Activated CD8-positive, alpha-beta memory T cell treated with anti-CD3 and anti-CD28 coated beads, Interleukin-2, amount 10 ng/mL, durations not matched to agents 7 days and 5 days (primary cell): ENCODE measurements at regions not wholly inside any gene's neighbourhood (a gene's known extent, or its start where the extent isn't known, plus 50 kb on each side); places are given as distances from the start of the nearest gene placed in this dataset.

Experiments used
- ATAC-seq: fragments of 150-1000 bp; cut with Tn5 transposase; one replicate; pipeline ENCODE4 v1.10.0; 2021; ENCODE audit warnings: moderate library complexity
- CTCF ChIA-PET: fragments of 350-600 bp; sonication (Branson Sonifier 250); formaldehyde crosslinking; loops from one replicate; lab custom pipeline; 2021; ENCODE audit warnings: antibody characterized with exemption; lab: Charles Lee
- DNase-seq: peaks from one replicate; pipeline ENCODE4 v3.0.0-alpha.2; 2020
- H3K27ac Mint-ChIP-seq: one replicate; pipeline ENCODE4 v1.8.0; 2021; ENCODE audit warnings: mild to moderate bottlenecking, mixed read lengths
- H3K27me3 Mint-ChIP-seq: one replicate; pipeline ENCODE4 v1.8.0; 2021; ENCODE audit warnings: mixed read lengths
- H3K36me3 Mint-ChIP-seq: one replicate; pipeline ENCODE4 v1.8.0; 2021; ENCODE audit warnings: mild to moderate bottlenecking, mixed read lengths
- H3K4me1 Mint-ChIP-seq: one replicate; pipeline ENCODE4 v1.8.0; 2021; ENCODE audit warnings: mixed read lengths
- H3K4me3 Mint-ChIP-seq: one replicate; pipeline ENCODE4 v1.8.0; 2021; ENCODE audit warnings: mild to moderate bottlenecking, moderate library complexity, mixed read lengths
- H3K9me3 Mint-ChIP-seq: one replicate; pipeline ENCODE4 v1.8.0; 2022; ENCODE audit warnings: low read depth, mixed read lengths

GRCh38 chr19:31126236-31126635 is 223.0 kb downstream of the TSHZ3 start:
- Mint-ChIP-seq H3K27ac (no peak overlapping the region), H3K27me3 (no peaks in the 10 kb centered on the region), H3K36me3 (no peaks in the 10 kb centered on the region), H3K9me3 (no peaks in the 10 kb centered on the region), H3K4me1 (no peaks in the 10 kb centered on the region), H3K4me3 (no peak overlapping the region)
- no peak for ATAC-seq
- CTCF ChIA-PET: no interaction called here
- no peak for DNase-seq

GRCh38 chr19:31125071-31125470 is 224.2 kb downstream of the TSHZ3 start:
- H3K4me3 Mint-ChIP-seq: no peak overlapping the region
- H3K9me3 Mint-ChIP-seq: no peaks in the 10 kb centered on the region
- H3K27ac Mint-ChIP-seq: no peak overlapping the region
- DNase-seq (no peak), ATAC-seq (no peak)
- H3K36me3 Mint-ChIP-seq: no peaks in the 10 kb centered on the region
- CTCF ChIA-PET: no interaction called here
- no peaks in the 10 kb centered on the region for H3K4me1 Mint-ChIP-seq
- H3K27me3 Mint-ChIP-seq: no peaks in the 10 kb centered on the region

GRCh38 chr19:31121501-31121900 is 227.7 kb downstream of the TSHZ3 start:
- H3K27me3 Mint-ChIP-seq: no peaks in the 10 kb centered on the region
- no peak for ATAC-seq
- DNase-seq: no peak
- H3K4me3 Mint-ChIP-seq: no peak overlapping the region
- CTCF ChIA-PET: no interaction called here
- H3K9me3 Mint-ChIP-seq: no peaks in the 10 kb centered on the region
- H3K27ac Mint-ChIP-seq: no peak overlapping the region
- no peaks in the 10 kb centered on the region for H3K4me1 Mint-ChIP-seq
- no peaks in the 10 kb centered on the region for H3K36me3 Mint-ChIP-seq

- Mint-ChIP-seq H3K27me3 (no peaks in the 10 kb centered on the region), H3K27ac (no peak overlapping the region), H3K9me3 (no peaks in the 10 kb centered on the region), H3K36me3 (no peaks in the 10 kb centered on the region), H3K4me1 (no peaks in the 10 kb centered on the region), H3K4me3 (no peak overlapping the region)
- CTCF ChIA-PET: no interaction called here
- no peak for ATAC-seq
- DNase-seq: no peak
These were observed 228.3 kb downstream of the TSHZ3 start for GRCh38 chr19:31120952-31121351.

- Mint-ChIP-seq H3K4me1 (no peaks in the 10 kb centered on the region), H3K9me3 (no peaks in the 10 kb centered on the region), H3K4me3 (no peak overlapping the region), H3K36me3 (no peaks in the 10 kb centered on the region), H3K27ac (no peak overlapping the region), H3K27me3 (no peaks in the 10 kb centered on the region)
- ATAC-seq (no peak), DNase-seq (no peak)
- CTCF ChIA-PET: no interaction called here
These were observed 229.1 kb downstream of the TSHZ3 start for GRCh38 chr19:31119951-31120690.

- no peak for DNase-seq
- H3K9me3 Mint-ChIP-seq: no peaks in the 10 kb centered on the region
- no peak overlapping the region for H3K27ac Mint-ChIP-seq
- H3K27me3 Mint-ChIP-seq: no peaks in the 10 kb centered on the region
- H3K4me1 Mint-ChIP-seq: no peaks in the 10 kb centered on the region
- no peak overlapping the region for H3K4me3 Mint-ChIP-seq
- no peak for ATAC-seq
- CTCF ChIA-PET: no interaction called here
- no peaks in the 10 kb centered on the region for H3K36me3 Mint-ChIP-seq
These were observed 230.2 kb downstream of the TSHZ3 start for GRCh38 chr19:31118986-31119385.

- Mint-ChIP-seq H3K4me1 (no peaks in the 10 kb centered on the region), H3K4me3 (no peak overlapping the region), H3K27ac (no peak overlapping the region), H3K27me3 (no peaks in the 10 kb centered on the region), H3K36me3 (no peaks in the 10 kb centered on the region), H3K9me3 (no peaks in the 10 kb centered on the region)
- DNase-seq (no peak), ATAC-seq (no peak)
- CTCF ChIA-PET: no interaction called here
These were observed 230.8 kb downstream of the TSHZ3 start for GRCh38 chr19:31118287-31118955.

- DNase-seq (no peak), ATAC-seq (no peak)
- Mint-ChIP-seq H3K4me3 (no peak overlapping the region), H3K4me1 (peaks cover 3% of the 10 kb centered on the region), H3K36me3 (no peaks in the 10 kb centered on the region), H3K9me3 (no peaks in the 10 kb centered on the region), H3K27ac (no peak overlapping the region), H3K27me3 (peaks cover 3% of the 10 kb centered on the region)
- CTCF ChIA-PET: interaction anchor here (1.2 kb wide), 1 partner anchor 432 kb away, joined by 3 read pairs; no protein-coding TSS in a partner anchor
These were observed 234.7 kb downstream of the TSHZ3 start for GRCh38 chr19:31114585-31114984.

GRCh38 chr19:31113293-31113692 is 235.9 kb downstream of the TSHZ3 start:
- DNase-seq (no peak), ATAC-seq (no peak)
- no peak overlapping the region for H3K4me3 Mint-ChIP-seq
- H3K27ac Mint-ChIP-seq: no peak overlapping the region
- no peaks in the 10 kb centered on the region for H3K36me3 Mint-ChIP-seq
- peaks cover 3% of the 10 kb centered on the region for H3K27me3 Mint-ChIP-seq
- CTCF ChIA-PET: no interaction called here
- peaks cover 6% of the 10 kb centered on the region for H3K4me1 Mint-ChIP-seq
- H3K9me3 Mint-ChIP-seq: no peaks in the 10 kb centered on the region

- H3K9me3 Mint-ChIP-seq: no peaks in the 10 kb centered on the region
- peaks cover 3% of the 10 kb centered on the region for H3K27me3 Mint-ChIP-seq
- no peak for DNase-seq
- H3K4me1 Mint-ChIP-seq: peaks cover 6% of the 10 kb centered on the region
- no peak overlapping the region for H3K4me3 Mint-ChIP-seq
- H3K36me3 Mint-ChIP-seq: no peaks in the 10 kb centered on the region
- ATAC-seq: no peak
- H3K27ac Mint-ChIP-seq: no peak overlapping the region
- CTCF ChIA-PET: no interaction called here
These were observed 237.1 kb downstream of the TSHZ3 start for GRCh38 chr19:31112158-31112557.

GRCh38 chr19:31111741-31112140 is 237.5 kb downstream of the TSHZ3 start:
- Mint-ChIP-seq H3K4me1 (peaks cover 6% of the 10 kb centered on the region), H3K9me3 (no peaks in the 10 kb centered on the region), H3K27ac (no peak overlapping the region), H3K27me3 (peaks cover 3% of the 10 kb centered on the region), H3K36me3 (no peaks in the 10 kb centered on the region), H3K4me3 (no peak overlapping the region)
- no peak for ATAC-seq
- CTCF ChIA-PET: no interaction called here
- no peak for DNase-seq

GRCh38 chr19:31110336-31110735 is 238.9 kb downstream of the TSHZ3 start:
- DNase-seq: no peak
- peaks cover 3% of the 10 kb centered on the region for H3K27me3 Mint-ChIP-seq
- H3K4me1 Mint-ChIP-seq: peaks cover 6% of the 10 kb centered on the region
- no peak overlapping the region for H3K4me3 Mint-ChIP-seq
- no peak for ATAC-seq
- H3K27ac Mint-ChIP-seq: no peak overlapping the region
- CTCF ChIA-PET: no interaction called here
- no peaks in the 10 kb centered on the region for H3K36me3 Mint-ChIP-seq
- no peaks in the 10 kb centered on the region for H3K9me3 Mint-ChIP-seq

- Mint-ChIP-seq H3K4me3 (no peak overlapping the region), H3K9me3 (no peaks in the 10 kb centered on the region), H3K27me3 (peaks cover 3% of the 10 kb centered on the region), H3K36me3 (no peaks in the 10 kb centered on the region), H3K27ac (no peak overlapping the region), H3K4me1 (peaks cover 6% of the 10 kb centered on the region)
- ATAC-seq (no peak), DNase-seq (no peak)
- CTCF ChIA-PET: no interaction called here
These were observed 239.6 kb downstream of the TSHZ3 start for GRCh38 chr19:31109636-31110035.

- DNase-seq (no peak), ATAC-seq (no peak)
- H3K27me3 Mint-ChIP-seq: no peaks in the 10 kb centered on the region
- H3K36me3 Mint-ChIP-seq: no peaks in the 10 kb centered on the region
- H3K9me3 Mint-ChIP-seq: no peaks in the 10 kb centered on the region
- no peak overlapping the region for H3K4me3 Mint-ChIP-seq
- peaks cover 6% of the 10 kb centered on the region for H3K4me1 Mint-ChIP-seq
- CTCF ChIA-PET: no interaction called here
- no peak overlapping the region for H3K27ac Mint-ChIP-seq
These were observed 242.1 kb downstream of the TSHZ3 start for GRCh38 chr19:31107096-31107495.
